ENCODE measurements at regions not wholly inside any gene's neighbourhood (a gene's known extent, or its start where the extent isn't known, plus 50 kb on each side); places are given as distances from the start of the nearest gene placed in this dataset.

- Mint-ChIP-seq H3K36me3 (ENCODE audit: unreplicated experiment) (no peaks in the 10 kb centered on the region), H3K27ac (ENCODE audit: unreplicated experiment) (no peak overlapping the region), H3K9me3 (ENCODE audit: unreplicated experiment) (no peaks in the 10 kb centered on the region), H3K4me1 (ENCODE audit: low read depth, unreplicated experiment) (peaks cover 19% of the 10 kb centered on the region), H3K27me3 (ENCODE audit: unreplicated experiment) (no peaks in the 10 kb centered on the region), H3K4me3 (ENCODE audit: unreplicated experiment) (no peak overlapping the region)
- no peak for TF ChIP-seq CTCF (IDR thresholded peaks at IDR 0.05; ENCODE audit: partially characterized antibody, unreplicated experiment)
- DNase-seq = no peak
Measured at GRCh38 chr3:176202652-176203051, 994.6 kb downstream of the TBL1XR1 start.

GRCh38 chr3:176193032-176193730, 1004.1 kb downstream of the TBL1XR1 start:
- DNase-seq = no peak
- Mint-ChIP-seq H3K4me1 (ENCODE audit: low read depth, unreplicated experiment) (peaks cover 22% of the 10 kb centered on the region), H3K27ac (ENCODE audit: unreplicated experiment) (peak overlapping the region; percentile 48), H3K9me3 (ENCODE audit: unreplicated experiment) (peaks cover 2% of the 10 kb centered on the region), H3K27me3 (ENCODE audit: unreplicated experiment) (no peaks in the 10 kb centered on the region), H3K36me3 (ENCODE audit: unreplicated experiment) (peaks cover 10% of the 10 kb centered on the region), H3K4me3 (ENCODE audit: unreplicated experiment) (no peak overlapping the region)
- no peak for TF ChIP-seq CTCF (IDR thresholded peaks at IDR 0.05; ENCODE audit: partially characterized antibody, unreplicated experiment)

- peak; percentile 31 for DNase-seq
- H3K4me3 Mint-ChIP-seq (ENCODE audit: unreplicated experiment) = peak overlapping the region; percentile 9
- no peaks in the 10 kb centered on the region for H3K36me3 Mint-ChIP-seq (ENCODE audit: unreplicated experiment)
- no peaks in the 10 kb centered on the region for H3K27me3 Mint-ChIP-seq (ENCODE audit: unreplicated experiment)
- H3K4me1 Mint-ChIP-seq (ENCODE audit: low read depth, unreplicated experiment) = peaks cover 27% of the 10 kb centered on the region
- no peak for TF ChIP-seq CTCF (IDR thresholded peaks at IDR 0.05; ENCODE audit: partially characterized antibody, unreplicated experiment)
- H3K9me3 Mint-ChIP-seq (ENCODE audit: unreplicated experiment) = peaks cover 2% of the 10 kb centered on the region
- peak overlapping the region; percentile 87 for H3K27ac Mint-ChIP-seq (ENCODE audit: unreplicated experiment)
Measured at GRCh38 chr3:176190755-176191154, 1006.5 kb downstream of the TBL1XR1 start.

- no peak overlapping the region for H3K27ac Mint-ChIP-seq (ENCODE audit: unreplicated experiment)
- peaks cover 5% of the 10 kb centered on the region for H3K4me1 Mint-ChIP-seq (ENCODE audit: low read depth, unreplicated experiment)
- H3K27me3 Mint-ChIP-seq (ENCODE audit: unreplicated experiment) = no peaks in the 10 kb centered on the region
- H3K4me3 Mint-ChIP-seq (ENCODE audit: unreplicated experiment) = no peak overlapping the region
- no peaks in the 10 kb centered on the region for H3K36me3 Mint-ChIP-seq (ENCODE audit: unreplicated experiment)
- DNase-seq = no peak
- H3K9me3 Mint-ChIP-seq (ENCODE audit: unreplicated experiment) = no peaks in the 10 kb centered on the region
- no peak for TF ChIP-seq CTCF (IDR thresholded peaks at IDR 0.05; ENCODE audit: partially characterized antibody, unreplicated experiment)
Measured at GRCh38 chr3:176183181-176183580, 1014.1 kb downstream of the TBL1XR1 start.

- no peak overlapping the region for H3K4me3 Mint-ChIP-seq (ENCODE audit: unreplicated experiment)
- no peak overlapping the region for H3K27ac Mint-ChIP-seq (ENCODE audit: unreplicated experiment)
- no peak for DNase-seq
- H3K36me3 Mint-ChIP-seq (ENCODE audit: unreplicated experiment) = no peaks in the 10 kb centered on the region
- H3K9me3 Mint-ChIP-seq (ENCODE audit: unreplicated experiment) = no peaks in the 10 kb centered on the region
- no peaks in the 10 kb centered on the region for H3K27me3 Mint-ChIP-seq (ENCODE audit: unreplicated experiment)
- H3K4me1 Mint-ChIP-seq (ENCODE audit: low read depth, unreplicated experiment) = no peaks in the 10 kb centered on the region
- no peak for TF ChIP-seq CTCF (IDR thresholded peaks at IDR 0.05; ENCODE audit: partially characterized antibody, unreplicated experiment)
Measured at GRCh38 chr3:176174060-176174459, 1023.2 kb downstream of the TBL1XR1 start.

Measured in glutamatergic neuron (in vitro differentiated cells).